Ovary (tissue), 7 donors: ENCODE measurements at regions not wholly inside any gene's neighbourhood (a gene's known extent, or its start where the extent isn't known, plus 50 kb on each side); places are given as distances from the start of the nearest gene placed in this dataset.

ENCODE experiments used
- DNase-seq, 5 donors: peaks; one replicate each; pipeline ENCODE4 v3.0.0-alpha.2; 2019 to 2020
- H3K27ac ChIP-seq, 2 donors: fragments of 200-600 bp; one replicate each; pipeline versions ENCODE4 v1.5.1 to v1.8.0; 2019 to 2022
- H3K27me3 ChIP-seq: fragments of 200-600 bp; one replicate; pipeline ENCODE4 v1.8.0; 2022
- H3K36me3 ChIP-seq: fragments of 200-600 bp; sonication (generic); one replicate; pipeline ENCODE4 v1.5.1; 2019
- H3K4me1 ChIP-seq: one replicate; pipeline ENCODE4 v1.8.1; 2013; ENCODE audit warnings: mild to moderate bottlenecking, moderate library complexity; ENCODE audit not compliant: insufficient read depth
- H3K4me3 ChIP-seq: fragments of 200-600 bp; sonication (generic); one replicate; pipeline ENCODE4 v1.5.1; 2017
- H3K9me3 ChIP-seq, 2 donors: fragments of 200-600 bp in 1 of 2; sonication (generic) in 1 of 2; one replicate each; pipeline versions ENCODE4 v1.5.1 to v1.8.1; 2013 to 2019; ENCODE audit warnings: mild to moderate bottlenecking in 1 of 2, moderate library complexity in 1 of 2
- EP300 ChIP-seq: sonication (generic); formaldehyde crosslinking; IDR thresholded peaks from one replicate; pipeline ENCODE4 v1.6.1; 2017; ENCODE audit warnings: antibody characterized with exemption
- POLR2A ChIP-seq: fragments of 450-650 bp; IDR thresholded peaks from one replicate; pipeline ENCODE4 v1.6.1; 2017; ENCODE audit warnings: antibody characterized with exemption, mild to moderate bottlenecking, moderate library complexity
- WGBS, 3 donors: extraction: QIAGEN DNeasy Blood & Tissue Kit in 1 of 3; methylation state at CpG; one replicate each; pipeline versions ENCODE4 v1.1.5 to v1.1.7; 2013 to 2017; 5-methylcytosine and 5-hydroxymethylcytosine counted together
- intact Hi-C, 4 donors: fragments of 100-400 bp; cut with DNase I; formaldehyde crosslinking; loops; one replicate each; pipeline versions ENCODE4 v1.11.0 to v1.15.1; 2022 to 2023
- TF ChIP-seq, protein P1 (sequence below), 3 donors: fragments of 450-650 bp in 2 of 3; fragments of 200-600 bp in 1 of 3; IDR thresholded peaks; one replicate each; pipeline versions ENCODE4 v1.5.1 to v1.8.0; 2016 to 2022; ENCODE audit warnings: antibody characterized with exemption in 3 of 3, mild to moderate bottlenecking in 1 of 3
- donor health status: DM: no; HTN: no; CAD: no; lungs with moderate emphysema.
- donor health status: DM: no; HTN: no; CAD: no.
- donor health status: Bipolar disorder and iron deficiency.
- donor health status: DM: no; HTN: no; CAD: no.
- donor health status: DM: yes; HTN: yes; CAD: no.

DNA sequence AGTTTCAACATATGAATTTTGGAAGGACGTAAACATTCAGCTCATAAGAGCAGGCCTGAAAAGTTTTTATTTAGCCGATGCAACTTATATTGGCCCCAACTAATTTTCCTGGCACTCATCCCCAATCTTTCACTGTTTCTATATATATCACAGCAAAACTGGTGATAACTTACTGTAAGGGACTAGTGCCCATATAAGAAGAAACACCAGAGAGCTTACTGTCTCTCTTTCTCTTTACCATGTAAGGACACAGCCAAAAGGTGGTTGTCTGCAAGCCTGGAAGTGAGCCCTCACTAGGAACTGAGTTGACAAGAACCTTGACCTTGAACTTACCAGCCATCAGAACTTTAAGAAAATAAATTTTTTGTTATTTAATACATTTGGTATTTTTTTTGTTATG is 807.4 kb upstream of the CITED2 start:
- Histone ChIP-seq H3K36me3 (no peaks in the 10 kb centered on the region), H3K27ac (no peak overlapping the region), H3K4me1 (peaks cover 7% of the 10 kb centered on the region), H3K9me3 (no peaks in the 10 kb centered on the region), H3K4me3 (no peak overlapping the region), H3K27me3 (no peaks in the 10 kb centered on the region)
- intact Hi-C loops: no loop called here
- TF ChIP-seq EP300 (no peak), POLR2A (no peak)
- TF ChIP-seq, protein P1, sequence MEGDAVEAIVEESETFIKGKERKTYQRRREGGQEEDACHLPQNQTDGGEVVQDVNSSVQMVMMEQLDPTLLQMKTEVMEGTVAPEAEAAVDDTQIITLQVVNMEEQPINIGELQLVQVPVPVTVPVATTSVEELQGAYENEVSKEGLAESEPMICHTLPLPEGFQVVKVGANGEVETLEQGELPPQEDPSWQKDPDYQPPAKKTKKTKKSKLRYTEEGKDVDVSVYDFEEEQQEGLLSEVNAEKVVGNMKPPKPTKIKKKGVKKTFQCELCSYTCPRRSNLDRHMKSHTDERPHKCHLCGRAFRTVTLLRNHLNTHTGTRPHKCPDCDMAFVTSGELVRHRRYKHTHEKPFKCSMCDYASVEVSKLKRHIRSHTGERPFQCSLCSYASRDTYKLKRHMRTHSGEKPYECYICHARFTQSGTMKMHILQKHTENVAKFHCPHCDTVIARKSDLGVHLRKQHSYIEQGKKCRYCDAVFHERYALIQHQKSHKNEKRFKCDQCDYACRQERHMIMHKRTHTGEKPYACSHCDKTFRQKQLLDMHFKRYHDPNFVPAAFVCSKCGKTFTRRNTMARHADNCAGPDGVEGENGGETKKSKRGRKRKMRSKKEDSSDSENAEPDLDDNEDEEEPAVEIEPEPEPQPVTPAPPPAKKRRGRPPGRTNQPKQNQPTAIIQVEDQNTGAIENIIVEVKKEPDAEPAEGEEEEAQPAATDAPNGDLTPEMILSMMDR (IDR thresholded peaks at IDR 0.05): no peak
- DNase-seq: no peak
- WGBS, 3 donors: 90 to 92% (median 91%) methylated on average over 2 of the region's 2 CpGs

GRCh38 chr6:140180306-140180705 is 805.9 kb upstream of the CITED2 start:
- Histone ChIP-seq H3K27me3 (no peaks in the 10 kb centered on the region), H3K36me3 (no peaks in the 10 kb centered on the region), H3K9me3 (no peaks in the 10 kb centered on the region), H3K4me3 (no peak overlapping the region), H3K27ac (no peak overlapping the region), H3K4me1 (peaks cover 7% of the 10 kb centered on the region)
- intact Hi-C loops: no loop called here
- WGBS, 3 donors: 98 to 100% (median 99%) methylated on average over 2 of the region's 2 CpGs
- DNase-seq: no peak
- no peak for TF ChIP-seq POLR2A
- TF ChIP-seq EP300: no peak
- TF ChIP-seq, protein P1 (IDR thresholded peaks at IDR 0.05): no peak

DNA sequence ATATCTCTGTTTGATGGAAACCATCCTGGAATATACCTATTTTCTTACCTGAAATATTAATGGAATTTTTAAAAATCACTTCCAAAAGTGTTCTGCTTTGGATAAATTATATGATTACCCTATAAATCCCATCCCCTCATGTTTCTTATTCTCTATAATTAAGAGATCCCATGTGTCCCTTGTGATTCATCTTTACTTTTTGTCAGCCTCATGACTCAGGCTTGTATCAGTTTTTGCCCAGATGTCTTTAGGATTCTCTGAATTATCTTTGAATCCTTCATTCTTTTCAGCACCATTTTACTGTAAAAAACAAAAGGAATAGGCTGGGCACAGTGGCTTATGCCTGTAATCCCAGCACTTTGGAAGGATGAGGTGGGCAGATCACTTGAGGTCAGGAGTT is 804.5 kb upstream of the CITED2 start:
- DNase-seq: no peak
- no peaks in the 10 kb centered on the region for H3K9me3 ChIP-seq
- H3K27ac ChIP-seq: no peak overlapping the region
- H3K4me3 ChIP-seq: no peak overlapping the region
- no peaks in the 10 kb centered on the region for H3K36me3 ChIP-seq
- intact Hi-C loops: no loop called here
- peaks cover 7% of the 10 kb centered on the region for H3K4me1 ChIP-seq
- no peaks in the 10 kb centered on the region for H3K27me3 ChIP-seq
- TF ChIP-seq POLR2A (no peak), EP300 (no peak)
- TF ChIP-seq, protein P1 (IDR thresholded peaks at IDR 0.05): no peak

- H3K9me3 ChIP-seq: no peaks in the 10 kb centered on the region
- WGBS, 3 donors: 47 to 64% (median 60%) methylated on average over 1 of the region's 1 CpG
- TF ChIP-seq POLR2A (no peak), EP300 (no peak)
- TF ChIP-seq, protein P1 (IDR thresholded peaks at IDR 0.05): no peak
- intact Hi-C loops: no loop called here
- H3K4me3 ChIP-seq: no peak overlapping the region
- H3K4me1 ChIP-seq: peaks cover 7% of the 10 kb centered on the region
- no peaks in the 10 kb centered on the region for H3K36me3 ChIP-seq
- no peak for DNase-seq
- H3K27ac ChIP-seq: no peak overlapping the region
- no peaks in the 10 kb centered on the region for H3K27me3 ChIP-seq
Measured at GRCh38 chr6:140178520-140178919, 804.1 kb upstream of the CITED2 start.

GRCh38 chr6:140176306-140176705 is 801.9 kb upstream of the CITED2 start:
- WGBS, 3 donors: 95 to 100% (median 95%) methylated on average over 1 of the region's 1 CpG
- Histone ChIP-seq H3K9me3 (no peaks in the 10 kb centered on the region), H3K36me3 (no peaks in the 10 kb centered on the region), H3K27ac (no peak overlapping the region), H3K4me3 (no peak overlapping the region), H3K27me3 (no peaks in the 10 kb centered on the region), H3K4me1 (peaks cover 7% of the 10 kb centered on the region)
- TF ChIP-seq EP300: no peak
- TF ChIP-seq, protein P1 (IDR thresholded peaks at IDR 0.05): no peak
- no peak for TF ChIP-seq POLR2A
- no peak for DNase-seq
- intact Hi-C loops: no loop called here
